Caco-2 (cell line): ENCODE measurements at regions not wholly inside any gene's neighbourhood (a gene's known extent, or its start where the extent isn't known, plus 50 kb on each side); places are given as distances from the start of the nearest gene placed in this dataset.

ENCODE experiments used
- BruUV-seq: library from RNA; stranded (reverse); fragments of 400-500 nt; replicated peaks from 2 replicates; lab custom pipeline; 2021; lab: Mats Ljungman, UMichigan
- CTCF ChIA-PET: fragments of 300-600 bp; sonication (Branson Sonifier 250); formaldehyde crosslinking; loops from one replicate; lab custom pipeline; 2022; ENCODE audit warnings: antibody characterized with exemption; lab: Charles Lee
- POLR2A ChIA-PET: fragments of 300-600 bp; sonication (Branson Sonifier 250); formaldehyde crosslinking; loops from one replicate; lab custom pipeline; 2022; ENCODE audit warnings: antibody characterized with exemption; lab: Charles Lee
- DNase-seq, 2 experiments: peaks; one replicate each; pipeline versions ENCODE4 v3.0.0 to v3.0.0-alpha.2; 2020 to 2022
- H3K27me3 ChIP-seq: replicated peaks from 2 replicates; pipeline ENCODE4 v1.6.0; 2011; ENCODE audit warnings: low read length; ENCODE audit not compliant: control insufficient read depth, insufficient read depth
- H3K36me3 ChIP-seq: 2 replicates; pipeline ENCODE4 v1.5.1; 2011; ENCODE audit warnings: low read length; ENCODE audit not compliant: control insufficient read depth, insufficient read depth
- H3K4me1 ChIP-seq: fragments of 250-450 bp; sonication (Bioruptor Pico); 2 replicates; pipeline ENCODE4 v1.5.1; 2020; ENCODE audit warnings: mild to moderate bottlenecking
- H3K4me3 ChIP-seq: 2 replicates; pipeline ENCODE4 v1.5.1; 2011; ENCODE audit warnings: low read depth, mild to moderate bottlenecking, control low read depth, low read length
- H3K9me3 ChIP-seq: fragments of 250-450 bp; sonication (Bioruptor Pico); 2 replicates; pipeline ENCODE4 v1.5.1; 2020; ENCODE audit warnings: mild to moderate bottlenecking, moderate library complexity
- H3K27ac Mint-ChIP-seq: one replicate; pipeline ENCODE4 v1.8.0; 2022; ENCODE audit warnings: mixed read lengths; ENCODE audit not compliant: unreplicated experiment
- H3K27me3 Mint-ChIP-seq: one replicate; pipeline ENCODE4 v1.8.0; 2022; ENCODE audit warnings: mixed read lengths; ENCODE audit not compliant: insufficient read depth, unreplicated experiment
- H3K36me3 Mint-ChIP-seq: one replicate; pipeline ENCODE4 v1.8.0; 2022; ENCODE audit warnings: mild to moderate bottlenecking, mixed read lengths; ENCODE audit not compliant: insufficient read depth, unreplicated experiment
- H3K4me1 Mint-ChIP-seq: one replicate; pipeline ENCODE4 v1.8.0; 2022; ENCODE audit warnings: low read depth, mixed read lengths; ENCODE audit not compliant: unreplicated experiment
- H3K4me3 Mint-ChIP-seq: one replicate; pipeline ENCODE4 v1.8.0; 2022; ENCODE audit warnings: mild to moderate bottlenecking, moderate library complexity, mixed read lengths; ENCODE audit not compliant: unreplicated experiment
- H3K9me3 Mint-ChIP-seq: one replicate; pipeline ENCODE4 v1.8.0; 2022; ENCODE audit warnings: mixed read lengths; ENCODE audit not compliant: unreplicated experiment
- CTCF ChIP-seq, 2 experiments: fragments of 200-600 bp in 1 of 2; IDR thresholded peaks; 1 replicate in 1 of 2; 2 replicates in 1 of 2; pipeline versions ENCODE4 v1.5.1 to v1.8.0; 2011 to 2022; ENCODE audit warnings: antibody characterized with exemption in 1 of 2, control low read depth in 1 of 2, inconsistent platforms in 1 of 2, low read depth in 1 of 2, low read length in 1 of 2, mild to moderate bottlenecking in 1 of 2, moderate library complexity in 1 of 2; ENCODE audit not compliant: insufficient read depth in 1 of 2, severe bottlenecking in 1 of 2, unreplicated experiment in 1 of 2
- intact Hi-C: fragments of 100-400 bp; cut with micrococcal nuclease; formaldehyde crosslinking; loops from one replicate; pipeline ENCODE4 v1.10.0; 2022; ENCODE audit not compliant: unreplicated experiment

GRCh38 chr15:94700211-94700610, 468.9 kb downstream of the MCTP2 start:
- Mint-ChIP-seq H3K9me3 (no peaks in the 10 kb centered on the region), H3K27ac (no peak overlapping the region), H3K27me3 (peaks cover 2% of the 10 kb centered on the region), H3K4me3 (no peak overlapping the region), H3K36me3 (no peaks in the 10 kb centered on the region), H3K4me1 (no peaks in the 10 kb centered on the region)
- Histone ChIP-seq H3K4me3 (no peak overlapping the region), H3K4me1 (no peaks in the 10 kb centered on the region), H3K36me3 (no peaks in the 10 kb centered on the region), H3K9me3 (no peaks in the 10 kb centered on the region), H3K27me3 (no peaks in the 10 kb centered on the region)
- ChIA-PET POLR2A (no interaction called here), CTCF (no interaction called here)
- no TSS peak for BruUV-seq
- TF ChIP-seq CTCF (IDR thresholded peaks at IDR 0.05; ENCODE audit: insufficient read depth in 1 of 2, low read depth in 1 of 2, low read length in 1 of 2, severe bottlenecking in 1 of 2, unreplicated experiment in 1 of 2), result no peak
- no peak for DNase-seq
- intact Hi-C loops, result no loop called here

GRCh38 chr15:94701281-94701985, 470.1 kb downstream of the MCTP2 start:
- Mint-ChIP-seq H3K4me1 (no peaks in the 10 kb centered on the region), H3K9me3 (no peaks in the 10 kb centered on the region), H3K4me3 (no peak overlapping the region), H3K27me3 (peaks cover 2% of the 10 kb centered on the region), H3K27ac (no peak overlapping the region), H3K36me3 (no peaks in the 10 kb centered on the region)
- no peaks in the 10 kb centered on the region for H3K4me1 ChIP-seq
- intact Hi-C loops, result no loop called here
- H3K4me3 ChIP-seq, result no peak overlapping the region
- H3K27me3 ChIP-seq, result no peaks in the 10 kb centered on the region
- BruUV-seq, result no TSS peak
- no peak for DNase-seq
- TF ChIP-seq CTCF (IDR thresholded peaks at IDR 0.05; ENCODE audit: insufficient read depth in 1 of 2, low read depth in 1 of 2, low read length in 1 of 2, severe bottlenecking in 1 of 2, unreplicated experiment in 1 of 2), result no peak
- POLR2A ChIA-PET, result no interaction called here
- CTCF ChIA-PET, result no interaction called here
- H3K9me3 ChIP-seq, result no peaks in the 10 kb centered on the region
- H3K36me3 ChIP-seq, result no peaks in the 10 kb centered on the region

GRCh38 chr15:94703596-94703995, 472.2 kb downstream of the MCTP2 start:
- ChIA-PET CTCF (no interaction called here), POLR2A (no interaction called here)
- DNase-seq, result no peak

More at GRCh38 chr15:94703596-94703995, 472.2 kb downstream of the MCTP2 start:
- Mint-ChIP-seq H3K27ac (no peak overlapping the region), H3K27me3 (peaks cover 2% of the 10 kb centered on the region), H3K4me3 (no peak overlapping the region), H3K4me1 (no peaks in the 10 kb centered on the region), H3K36me3 (no peaks in the 10 kb centered on the region), H3K9me3 (no peaks in the 10 kb centered on the region)
- Histone ChIP-seq H3K9me3 (no peaks in the 10 kb centered on the region), H3K27me3 (no peaks in the 10 kb centered on the region), H3K4me3 (no peak overlapping the region), H3K36me3 (no peaks in the 10 kb centered on the region), H3K4me1 (no peaks in the 10 kb centered on the region)
- no TSS peak for BruUV-seq
- intact Hi-C loops, result no loop called here
- no peak for TF ChIP-seq CTCF (IDR thresholded peaks at IDR 0.05; ENCODE audit: insufficient read depth in 1 of 2, low read depth in 1 of 2, low read length in 1 of 2, severe bottlenecking in 1 of 2, unreplicated experiment in 1 of 2)
